GM12878 (cell line): ENCODE measurements at regions not wholly inside any gene's neighbourhood (a gene's known extent, or its start where the extent isn't known, plus 50 kb on each side); places are given as distances from the start of the nearest gene placed in this dataset.

Experiments used
- ATAC-seq: fragments of 200-7000 bp; cut with Tn5 transposase; 3 replicates; pipeline ENCODE4 v1.9.1; 2020; ENCODE audit warnings: mild to moderate bottlenecking, moderate library complexity
- BruUV-seq: library from RNA; stranded (reverse); fragments of 400-500 nt; replicated peaks from 2 replicates; lab custom pipeline; 2021; lab: Mats Ljungman, UMichigan
- CTCF ChIA-PET: fragments of 300-600 bp; sonication (Branson Sonifier 250); formaldehyde crosslinking; extraction: SDS; loops from one replicate; lab custom pipeline; 2021; ENCODE audit warnings: inconsistent platforms; lab: Yijun Ruan, JAX
- POLR2A ChIA-PET: fragments of 350-600 bp; formaldehyde crosslinking; extraction: SDS; loops from one replicate; lab custom pipeline; 2021; ENCODE audit warnings: inconsistent platforms; lab: Charles Lee
- RAD21 ChIA-PET: fragments of 300-600 bp; sonication (Branson Sonifier 250); formaldehyde crosslinking; loops from one replicate; lab custom pipeline; 2023; ENCODE audit warnings: antibody characterized with exemption; ENCODE audit not compliant: unreplicated experiment; lab: Charles Lee
- SMC1A ChIA-PET: fragments of 300-600 bp; sonication (Branson Sonifier 250); formaldehyde crosslinking; loops from one replicate; lab custom pipeline; 2023; ENCODE audit not compliant: unreplicated experiment, uncharacterized antibody; lab: Charles Lee
- DNase-seq: peaks from one replicate; pipeline ENCODE4 v3.0.0-alpha.2; 2011; ENCODE audit warnings: low read depth, low spot score
- FAIRE-seq: peaks from 3 replicates; lab custom pipeline; 2011; peaks lifted over from hg19 to GRCh38; lab: Jason Lieb, UNC
- H2AFZ ChIP-seq: 2 replicates; pipeline ENCODE4 v1.6.0; 2011; ENCODE audit warnings: low read depth, low read length, control low read depth; ENCODE audit not compliant: control insufficient read depth
- H3K27ac ChIP-seq: 2 replicates; pipeline ENCODE4 v1.5.1; 2011; ENCODE audit warnings: control low read depth; ENCODE audit not compliant: control insufficient read depth, insufficient read depth
- H3K27me3 ChIP-seq, 2 experiments: replicated peaks in 1 of 2; 2 replicates each; pipeline versions ENCODE4 v1.6.0 to v1.6.1; 2011; ENCODE audit warnings: low read length in 1 of 2; ENCODE audit not compliant: control insufficient read depth in 2 of 2, insufficient read depth in 2 of 2
- H3K36me3 ChIP-seq, 2 experiments: 2 replicates each; pipeline ENCODE4 v1.5.1; 2011; ENCODE audit warnings: low read length in 1 of 2; ENCODE audit not compliant: control insufficient read depth in 2 of 2, insufficient read depth in 2 of 2
- H3K4me1 ChIP-seq: 2 replicates; pipeline ENCODE4 v1.6.1; 2011; ENCODE audit warnings: mild to moderate bottlenecking, low read length, moderate library complexity, mixed read lengths; ENCODE audit not compliant: control insufficient read depth, insufficient read depth
- H3K4me2 ChIP-seq: 2 replicates; pipeline ENCODE4 v1.6.0; 2011; ENCODE audit warnings: control low read depth; ENCODE audit not compliant: control insufficient read depth, insufficient read depth
- H3K4me3 ChIP-seq: fragments of 200-600 bp; sonication (generic); 2 replicates; pipeline ENCODE4 v1.5.1; 2016
- H3K79me2 ChIP-seq: 2 replicates; pipeline ENCODE4 v1.6.0; 2011; ENCODE audit warnings: low read length; ENCODE audit not compliant: control insufficient read depth, insufficient read depth
- H3K9ac ChIP-seq: 2 replicates; pipeline ENCODE4 v1.8.0; 2011; ENCODE audit warnings: low read length, control low read depth, mixed read lengths; ENCODE audit not compliant: control insufficient read depth, insufficient read depth
- H3K9me3 ChIP-seq: replicated peaks from 3 replicates; pipeline ENCODE4 v1.5.1; 2011; ENCODE audit warnings: mild to moderate bottlenecking, low read length; ENCODE audit not compliant: control insufficient read depth, insufficient read depth
- H4K20me1 ChIP-seq: 2 replicates; pipeline ENCODE4 v1.6.0; 2011; ENCODE audit not compliant: control insufficient read depth, insufficient read depth
- FOXK2 ChIP-seq: fragments of 450-650 bp; IDR thresholded peaks from 2 replicates; pipeline ENCODE4 v1.6.1; 2017; ENCODE audit warnings: mild to moderate bottlenecking, moderate library complexity
- HCFC1 ChIP-seq: fragments of 150-350 bp; IDR thresholded peaks from 2 replicates; pipeline ENCODE4 v1.6.1; 2014; ENCODE audit warnings: low read length
- MEF2B ChIP-seq: fragments of 450-650 bp; IDR thresholded peaks from 2 replicates; pipeline ENCODE4 v1.6.1; 2018; ENCODE audit warnings: mild to moderate bottlenecking, moderate library complexity; ENCODE audit not compliant: partially characterized antibody, poor library complexity, severe bottlenecking
- MLLT1 ChIP-seq: fragments of 450-650 bp; IDR thresholded peaks from 2 replicates; pipeline ENCODE4 v1.6.1; 2016; ENCODE audit warnings: mild to moderate bottlenecking
- REST ChIP-seq: IDR thresholded peaks from 2 replicates; pipeline ENCODE4 v1.6.1; 2012; ENCODE audit warnings: mild to moderate bottlenecking, low read depth, low read length
- SKIL ChIP-seq: fragments of 450-650 bp; IDR thresholded peaks from 2 replicates; pipeline ENCODE4 v1.6.1; 2017; ENCODE audit warnings: mild to moderate bottlenecking, low read depth, inconsistent platforms; ENCODE audit not compliant: poor library complexity, severe bottlenecking
- SP1 ChIP-seq: IDR thresholded peaks from one replicate; pipeline ENCODE4 v1.6.1; 2011; ENCODE audit warnings: low read depth, low read length
- SREBF2 ChIP-seq: IDR thresholded peaks from 2 replicates; pipeline ENCODE4 v1.6.1; 2012; ENCODE audit warnings: mild to moderate bottlenecking, low read length
- TARDBP ChIP-seq: IDR thresholded peaks from 2 replicates; pipeline ENCODE4 v1.6.1; 2016; ENCODE audit warnings: borderline replicate concordance
- ZBTB11 ChIP-seq: fragments of 450-650 bp; formaldehyde crosslinking; IDR thresholded peaks from 2 replicates; pipeline ENCODE4 v1.5.0; 2022; ENCODE audit warnings: mild to moderate bottlenecking, missing genetic modification characterization
- ZNF217 ChIP-seq: fragments of 450-650 bp; IDR thresholded peaks from 2 replicates; pipeline ENCODE4 v1.6.1; 2017; ENCODE audit warnings: antibody characterized with exemption, mild to moderate bottlenecking
- WGBS: methylation state at CpG from one replicate; pipeline ENCODE4 v1.1.6; 2016; ENCODE audit warnings: low lambda C conversion rate; ENCODE audit not compliant: insufficient replicate concordance, insufficient coverage; ENCODE audit errors: missing lambda C conversion rate; 5-methylcytosine and 5-hydroxymethylcytosine counted together
- in situ Hi-C: fragments of 300-500 bp; cut with MboI; formaldehyde crosslinking; loops from 9 replicates; pipeline ENCODE4 v1.14.3; 2018; ENCODE audit warnings: mixed read lengths
- intact Hi-C: fragments of 100-400 bp; cut with micrococcal nuclease; formaldehyde crosslinking; loops from one replicate; pipeline ENCODE4 v1.14.2; 2022; ENCODE audit not compliant: unreplicated experiment

GRCh38 chr13:86201477-86201876, 402.3 kb upstream of the SLITRK6 start (continued):
- no peak for TF ChIP-seq MLLT1
- no peak for TF ChIP-seq SP1
- no peak for TF ChIP-seq SREBF2
- no peak for TF ChIP-seq MEF2B

GRCh38 chr13:86193281-86193680, 394.1 kb upstream of the SLITRK6 start:
- ChIA-PET RAD21 (no interaction called here), POLR2A (no interaction called here), CTCF (no interaction called here), SMC1A (no interaction called here)
- 0% methylated on average over 1 of the region's 1 CpG for WGBS
- ATAC-seq: no peak
- Histone ChIP-seq H3K9ac (no peak overlapping the region), H3K27ac (no peak overlapping the region), H3K36me3 (no peaks in the 10 kb centered on the region), H3K27me3 (no peaks in the 10 kb centered on the region), H3K4me3 (no peak overlapping the region), H3K4me1 (no peaks in the 10 kb centered on the region), H3K4me2 (no peak overlapping the region), H3K9me3 (no peaks in the 10 kb centered on the region), H3K79me2 (no peaks in the 10 kb centered on the region), H2AFZ (no peak overlapping the region)
- no peak for DNase-seq
- intact Hi-C loops (no loop called here), in situ Hi-C loops (no loop called here)
- no peak for FAIRE-seq
- BruUV-seq: no TSS peak
- TF ChIP-seq ZNF217 (no peak), ZBTB11 (CRISPR knock-in tag) (no peak), HCFC1 (no peak), FOXK2 (no peak), TARDBP (no peak), REST (peak; percentile 71; the same call in 1 of the 2 replicates), SKIL (no peak)
- TF ChIP-seq, all 136 proteins: peak for 1
- H4K20me1 ChIP-seq: no peaks in the 10 kb centered on the region
